ENCODE measurements at regions not wholly inside any gene's neighbourhood (a gene's known extent, or its start where the extent isn't known, plus 50 kb on each side); places are given as distances from the start of the nearest gene placed in this dataset.

GRCh38 chr11:123247496-123247799, 52.4 kb upstream of the CLMP start:
- Mint-ChIP-seq H3K4me3 (ENCODE audit: unreplicated experiment) (no peak overlapping the region), H3K9me3 (ENCODE audit: low read depth) (no peaks in the 10 kb centered on the region), H3K27me3 (ENCODE audit: low read depth) (peaks cover 11% of the 10 kb centered on the region), H3K27ac (ENCODE audit: unreplicated experiment) (no peak overlapping the region), H3K36me3 (ENCODE audit: low read depth) (no peaks in the 10 kb centered on the region), H3K4me1 (ENCODE audit: low read depth) (peaks cover 14% of the 10 kb centered on the region)
- no peak for DNase-seq (ENCODE audit: low spot score)
- peak; percentile 52 for TF ChIP-seq CTCF (IDR thresholded peaks at IDR 0.05)

- Mint-ChIP-seq H3K27me3 (ENCODE audit: low read depth) (peaks cover 11% of the 10 kb centered on the region), H3K4me1 (ENCODE audit: low read depth) (peaks cover 12% of the 10 kb centered on the region), H3K27ac (ENCODE audit: unreplicated experiment) (no peak overlapping the region), H3K4me3 (ENCODE audit: unreplicated experiment) (no peak overlapping the region), H3K9me3 (ENCODE audit: low read depth) (no peaks in the 10 kb centered on the region), H3K36me3 (ENCODE audit: low read depth) (no peaks in the 10 kb centered on the region)
- peak; percentile 99 for TF ChIP-seq CTCF (IDR thresholded peaks at IDR 0.05)
- DNase-seq (ENCODE audit: low spot score) = no peak
These were observed 51.9 kb upstream of the CLMP start for GRCh38 chr11:123246749-123247495.

DNA sequence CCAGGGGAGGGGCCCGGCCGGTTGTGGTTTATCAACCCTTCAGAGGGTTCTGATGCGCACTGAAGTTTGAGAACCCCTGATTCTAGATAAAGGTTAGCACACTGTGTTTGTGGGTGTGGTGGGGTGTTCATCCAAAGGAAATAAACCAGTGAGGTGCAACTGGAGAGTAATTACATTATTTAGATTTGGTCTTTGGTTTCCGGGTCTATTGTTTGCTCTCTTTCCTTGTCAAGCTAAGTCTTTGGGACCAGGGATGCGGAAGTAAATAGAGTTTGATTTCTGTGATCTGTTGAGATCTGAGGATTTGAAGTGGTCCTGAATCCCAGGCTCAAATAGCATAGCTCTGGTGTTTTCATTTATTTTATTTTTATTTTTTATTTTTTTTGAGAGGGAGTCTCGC, 50.5 kb upstream of the CLMP start:
- peaks cover 6% of the 10 kb centered on the region for H3K4me1 Mint-ChIP-seq (ENCODE audit: low read depth)
- TF ChIP-seq CTCF (IDR thresholded peaks at IDR 0.05) = no peak
- no peak overlapping the region for H3K4me3 Mint-ChIP-seq (ENCODE audit: unreplicated experiment)
- H3K27ac Mint-ChIP-seq (ENCODE audit: unreplicated experiment) = no peak overlapping the region
- H3K36me3 Mint-ChIP-seq (ENCODE audit: low read depth) = no peaks in the 10 kb centered on the region
- no peak for DNase-seq (ENCODE audit: low spot score)
- H3K27me3 Mint-ChIP-seq (ENCODE audit: low read depth) = peaks cover 12% of the 10 kb centered on the region
- no peaks in the 10 kb centered on the region for H3K9me3 Mint-ChIP-seq (ENCODE audit: low read depth)
